Neural cell (in vitro differentiated cells): ENCODE measurements at regions not wholly inside any gene's neighbourhood (a gene's known extent, or its start where the extent isn't known, plus 50 kb on each side); places are given as distances from the start of the nearest gene placed in this dataset.

ENCODE experiments used
- H2AFZ ChIP-seq: fragments of 200-600, 300-800 bp; sonication (generic), shearing (Covaris generic); 2 replicates; pipeline ENCODE4 v1.6.0; 2014; ENCODE audit warnings: low read depth, mild to moderate bottlenecking, antibody characterized with exemption, low read length, moderate library complexity
- H3F3A ChIP-seq: fragments of 200-600 bp; shearing (Covaris generic); 2 replicates; pipeline ENCODE4 v1.6.1; 2016; ENCODE audit warnings: mild to moderate bottlenecking, moderate library complexity, mixed read lengths, antibody characterized with exemption, low read length; ENCODE audit not compliant: insufficient read depth, poor library complexity, severe bottlenecking
- H3K27ac ChIP-seq: fragments of 200-600, 300-800 bp; sonication (generic), shearing (Covaris generic); 2 replicates; pipeline ENCODE4 v1.5.1; 2014; ENCODE audit warnings: mild to moderate bottlenecking, low read length, moderate library complexity
- H3K27me3 ChIP-seq: fragments of 300-800, 200-600 bp; sonication (generic), shearing (Covaris generic); 2 replicates; pipeline ENCODE4 v1.6.0; 2014; ENCODE audit warnings: mild to moderate bottlenecking, low read depth, low read length, moderate library complexity; ENCODE audit not compliant: insufficient read depth
- H3K36me3 ChIP-seq: fragments of 300-800, 200-600 bp; sonication (generic), shearing (Covaris generic); 2 replicates; pipeline ENCODE4 v1.5.1; 2014; ENCODE audit warnings: mild to moderate bottlenecking, antibody characterized with exemption, low read length, moderate library complexity; ENCODE audit not compliant: insufficient read depth
- H3K4me2 ChIP-seq: fragments of 300-800, 200-600 bp; sonication (generic), shearing (Covaris generic); 2 replicates; pipeline ENCODE4 v1.6.0; 2014; ENCODE audit warnings: mild to moderate bottlenecking, low read length
- H3K4me3 ChIP-seq: fragments of 300-800, 200-600 bp; sonication (generic), shearing (Covaris generic); 2 replicates; pipeline ENCODE4 v1.5.1; 2014; ENCODE audit warnings: mild to moderate bottlenecking, low read length, moderate library complexity
- H3K79me2 ChIP-seq: fragments of 200-600 bp; shearing (Covaris generic); replicated peaks from 2 replicates; pipeline ENCODE4 v1.6.0; 2014; ENCODE audit warnings: mild to moderate bottlenecking, low read length, moderate library complexity; ENCODE audit not compliant: insufficient read depth
- H3K9ac ChIP-seq: fragments of 300-800, 200-600 bp; sonication (generic), shearing (Covaris generic); 2 replicates; pipeline ENCODE4 v1.6.1; 2016; ENCODE audit warnings: mild to moderate bottlenecking, low read length, mixed read lengths
- H3K9me2 ChIP-seq: fragments of 200-600 bp; shearing (Covaris generic); 2 replicates; pipeline ENCODE4 v1.6.1; 2016; ENCODE audit warnings: mild to moderate bottlenecking, low read length, mixed read lengths; ENCODE audit not compliant: insufficient read depth
- H3K9me3 ChIP-seq: fragments of 200-600, 300-800 bp; sonication (generic), shearing (Covaris generic); 2 replicates; pipeline ENCODE4 v1.6.1; 2016; ENCODE audit warnings: mild to moderate bottlenecking, mixed run types, low read length, moderate library complexity, mixed read lengths
- H4K20me1 ChIP-seq: fragments of 200-600 bp; shearing (Covaris generic); 2 replicates; pipeline ENCODE4 v1.6.1; 2016; ENCODE audit warnings: mild to moderate bottlenecking, mixed run types; ENCODE audit not compliant: insufficient read depth
- CTCF ChIP-seq: fragments of 450-650 bp; IDR thresholded peaks from 2 replicates; pipeline ENCODE4 v1.5.1; 2014; ENCODE audit warnings: antibody characterized with exemption, mild to moderate bottlenecking, moderate library complexity; ENCODE audit not compliant: poor library complexity, severe bottlenecking
- EP300 ChIP-seq: fragments of 450-650 bp; conservative IDR thresholded peaks from 2 replicates; pipeline ENCODE4 v1.6.1; 2014; ENCODE audit warnings: antibody characterized with exemption, mild to moderate bottlenecking, moderate library complexity; ENCODE audit not compliant: poor library complexity, severe bottlenecking
- EZH2 ChIP-seq: fragments of 200-600, 300-800 bp; shearing (Covaris generic), sonication (generic); IDR thresholded peaks from 2 replicates; pipeline ENCODE4 v1.6.1; 2014; ENCODE audit warnings: antibody characterized with exemption, low read length, borderline replicate concordance, mild to moderate bottlenecking; ENCODE audit not compliant: insufficient read depth, poor library complexity, severe bottlenecking
- MXI1 ChIP-seq: fragments of 450-650 bp; conservative IDR thresholded peaks from 2 replicates; pipeline ENCODE4 v1.6.1; 2014; ENCODE audit warnings: antibody characterized with exemption, mild to moderate bottlenecking; ENCODE audit not compliant: poor library complexity, severe bottlenecking
- POLR2AphosphoS5 ChIP-seq: IDR thresholded peaks from 2 replicates; pipeline ENCODE4 v1.6.1; 2012
- RAD21 ChIP-seq: fragments of 450-650 bp; conservative IDR thresholded peaks from 2 replicates; pipeline ENCODE4 v1.6.1; 2014; ENCODE audit warnings: antibody characterized with exemption, mild to moderate bottlenecking, moderate library complexity
- REST ChIP-seq: IDR thresholded peaks from 2 replicates; pipeline ENCODE4 v1.6.1; 2012; ENCODE audit warnings: borderline replicate concordance
- SMC3 ChIP-seq: fragments of 450-650 bp; conservative IDR thresholded peaks from 2 replicates; pipeline ENCODE4 v1.6.1; 2014; ENCODE audit warnings: antibody characterized with exemption, mild to moderate bottlenecking, moderate library complexity; ENCODE audit not compliant: poor library complexity
- TAF1 ChIP-seq: IDR thresholded peaks from 2 replicates; pipeline ENCODE4 v1.6.1; 2012; ENCODE audit warnings: low read depth

GRCh38 chr18:27544206-27544605 lies 359.1 kb upstream of the CHST9 start:
- no peak for TF ChIP-seq RAD21
- no peak for TF ChIP-seq POLR2AphosphoS5
- TF ChIP-seq MXI1: no peak
- TF ChIP-seq CTCF: no peak
- TF ChIP-seq SMC3: no peak
- no peak for TF ChIP-seq TAF1
- no peak for TF ChIP-seq EZH2
- TF ChIP-seq EP300: no peak
- TF ChIP-seq REST: no peak
- Histone ChIP-seq H3F3A (no peaks in the 10 kb centered on the region), H4K20me1 (no peaks in the 10 kb centered on the region), H3K9ac (no peak overlapping the region), H3K4me3 (no peak overlapping the region), H3K9me3 (no peaks in the 10 kb centered on the region), H3K9me2 (no peaks in the 10 kb centered on the region), H3K27me3 (no peaks in the 10 kb centered on the region), H3K36me3 (no peaks in the 10 kb centered on the region), H3K79me2 (no peaks in the 10 kb centered on the region), H3K4me2 (no peak overlapping the region), H2AFZ (no peak overlapping the region), H3K27ac (no peak overlapping the region)

GRCh38 chr18:27541293-27541692 lies 356.2 kb upstream of the CHST9 start:
- Histone ChIP-seq H4K20me1 (no peaks in the 10 kb centered on the region), H3K4me2 (no peak overlapping the region), H2AFZ (no peak overlapping the region), H3K9me2 (no peaks in the 10 kb centered on the region), H3K9ac (no peak overlapping the region), H3K9me3 (no peaks in the 10 kb centered on the region), H3K4me3 (no peak overlapping the region), H3F3A (no peaks in the 10 kb centered on the region), H3K79me2 (no peaks in the 10 kb centered on the region), H3K27me3 (no peaks in the 10 kb centered on the region), H3K36me3 (no peaks in the 10 kb centered on the region), H3K27ac (no peak overlapping the region)
- no peak for TF ChIP-seq REST
- TF ChIP-seq EZH2: no peak
- no peak for TF ChIP-seq MXI1
- TF ChIP-seq CTCF: no peak
